NOMO-1 treated with DMSO at 0.1 percent for 48 hours (cell line): ENCODE measurements at regions not wholly inside any gene's neighbourhood (a gene's known extent, or its start where the extent isn't known, plus 50 kb on each side); places are given as distances from the start of the nearest gene placed in this dataset.

Experiments
- DNase-seq: peaks from one replicate; lab custom pipeline; 2025; ENCODE audit not compliant: unreplicated experiment; lab: John Stamatoyannopoulos, UW

GRCh38 chr13:32905063-32905863 lies 111.0 kb upstream of the KL start:
- peak; percentile 40 for DNase-seq

- DNase-seq: no peak
Measured at GRCh38 chr13:32905864-32906180, 110.4 kb upstream of the KL start.

GRCh38 chr13:32907211-32907610 lies 109.0 kb upstream of the KL start:
- no peak for DNase-seq

GRCh38 chr13:32910530-32910929 lies 105.7 kb upstream of the KL start:
- DNase-seq: peak; percentile 90

- DNase-seq: peak; percentile 76
Measured at GRCh38 chr13:32911506-32911905, 104.7 kb upstream of the KL start.

GRCh38 chr13:32914686-32915085 lies 101.5 kb upstream of the KL start:
- DNase-seq: no peak

GRCh38 chr13:32917504-32917903 lies 98.7 kb upstream of the KL start:
- DNase-seq: no peak

GRCh38 chr13:32923725-32924124 lies 92.5 kb upstream of the KL start:
- no peak for DNase-seq

- no peak for DNase-seq
Measured at GRCh38 chr13:32924886-32925285, 91.3 kb upstream of the KL start.

- DNase-seq: no peak
Measured at GRCh38 chr13:32925506-32925905, 90.7 kb upstream of the KL start.

GRCh38 chr13:32932376-32932775 lies 83.8 kb upstream of the KL start:
- no peak for DNase-seq

- no peak for DNase-seq
Measured at GRCh38 chr13:32936716-32937115, 79.5 kb upstream of the KL start.

GRCh38 chr13:32938314-32938713 lies 77.9 kb upstream of the KL start:
- DNase-seq: no peak

GRCh38 chr13:32938907-32939306 lies 77.3 kb upstream of the KL start:
- DNase-seq: no peak

- no peak for DNase-seq
Measured at GRCh38 chr13:32940601-32941000, 75.6 kb upstream of the KL start.

GRCh38 chr13:32941368-32941767 lies 74.9 kb upstream of the KL start:
- DNase-seq: no peak

GRCh38 chr13:32946558-32946957 lies 69.7 kb upstream of the KL start:
- DNase-seq: no peak

- DNase-seq: no peak
Measured at GRCh38 chr13:32947411-32948276, 68.6 kb upstream of the KL start.

GRCh38 chr13:32949820-32950219 lies 66.4 kb upstream of the KL start:
- DNase-seq: no peak

- no peak for DNase-seq
Measured at GRCh38 chr13:32951580-32951979, 64.6 kb upstream of the KL start.

- DNase-seq: no peak
Measured at GRCh38 chr13:32955881-32956594, 60.2 kb upstream of the KL start.

GRCh38 chr13:32956595-32956933 lies 59.7 kb upstream of the KL start:
- no peak for DNase-seq
